ENCODE measurements at regions not wholly inside any gene's neighbourhood (a gene's known extent, or its start where the extent isn't known, plus 50 kb on each side); places are given as distances from the start of the nearest gene placed in this dataset.

- no peak for TF ChIP-seq CTCF (conservative IDR thresholded peaks at IDR 0.05)
- no peak for TF ChIP-seq EZH2 (IDR thresholded peaks at IDR 0.05; ENCODE audit: low read depth)
Observed at GRCh38 chr5:67934976-67935375, 280.6 kb upstream of the PIK3R1 start.
